ENCODE measurements at regions not wholly inside any gene's neighbourhood (a gene's known extent, or its start where the extent isn't known, plus 50 kb on each side); places are given as distances from the start of the nearest gene placed in this dataset.

DNA sequence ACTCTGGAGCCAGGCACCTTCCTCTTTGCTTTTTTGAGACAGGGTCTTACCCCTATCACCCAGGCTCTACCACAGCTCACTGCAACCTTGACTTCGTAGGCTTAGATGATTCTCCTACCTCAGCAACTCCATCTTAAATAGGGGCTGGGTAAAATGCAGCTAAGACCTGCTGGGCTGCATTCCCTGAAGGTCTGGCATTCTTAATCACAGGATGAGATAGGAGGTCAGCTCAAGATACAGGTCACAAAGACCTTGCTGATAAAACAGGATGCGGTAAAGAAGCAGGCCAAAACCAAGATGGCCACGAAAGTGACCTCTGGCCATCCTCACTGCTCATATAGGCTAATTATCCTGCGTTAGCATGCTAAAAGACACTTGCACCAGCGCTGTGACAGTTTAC, 770.8 kb upstream of the PRKX start:
- TF ChIP-seq POLR2AphosphoS5 (IDR thresholded peaks at IDR 0.05; ENCODE audit: low read depth, low read length) (no peak), POLR2A (IDR thresholded peaks at IDR 0.05; ENCODE audit: low read depth, low read length) (no peak), SPI1 (IDR thresholded peaks at IDR 0.05; ENCODE audit: low read depth, low read length) (no peak), TAF1 (IDR thresholded peaks at IDR 0.05; ENCODE audit: low read depth, low read length) (no peak)

All from GM12891 (cell line).